Activated naive CD8-positive, alpha-beta T cell (primary cell): ENCODE measurements at regions not wholly inside any gene's neighbourhood (a gene's known extent, or its start where the extent isn't known, plus 50 kb on each side); places are given as distances from the start of the nearest gene placed in this dataset.
"Not testable (repeated sequence)": the region's sequence is repeated elsewhere in the genome, so short reads cannot be mapped to it uniquely, and the experiment has no call there.

ENCODE experiments used
- H3K27ac Mint-ChIP-seq: one replicate; pipeline ENCODE4 v1.8.0; 2021; ENCODE audit warnings: mixed read lengths
- H3K27me3 Mint-ChIP-seq: one replicate; pipeline ENCODE4 v1.8.0; 2021; ENCODE audit warnings: mixed read lengths
- H3K36me3 Mint-ChIP-seq: one replicate; pipeline ENCODE4 v1.8.0; 2021; ENCODE audit warnings: mixed read lengths
- H3K4me1 Mint-ChIP-seq: one replicate; pipeline ENCODE4 v1.8.0; 2021; ENCODE audit warnings: low read depth, mixed read lengths
- H3K4me3 Mint-ChIP-seq: one replicate; pipeline ENCODE4 v1.8.0; 2021; ENCODE audit warnings: mild to moderate bottlenecking, mixed read lengths
- H3K9me3 Mint-ChIP-seq: one replicate; pipeline ENCODE4 v1.8.0; 2021; ENCODE audit warnings: low read depth, mixed read lengths

DNA sequence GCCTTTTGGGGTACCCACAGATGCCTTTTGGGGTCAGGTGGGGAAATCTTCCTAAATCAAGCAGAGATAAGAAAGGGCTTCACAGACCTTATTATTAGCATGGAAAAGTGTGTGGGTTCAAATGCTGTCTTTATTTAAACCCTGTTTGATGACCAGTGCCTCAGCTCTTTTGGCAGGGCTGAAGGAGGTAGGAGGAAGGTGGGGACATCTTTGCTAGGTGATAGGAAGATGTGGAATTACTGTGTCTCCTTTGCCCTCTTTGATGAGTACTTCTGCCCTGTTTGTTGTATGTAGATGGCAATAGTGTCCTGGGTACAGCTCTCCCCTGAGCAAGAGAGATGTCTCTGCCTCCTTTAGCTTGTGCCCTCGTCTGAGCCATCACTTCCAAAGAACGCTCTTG, 333.3 kb upstream of the ROPN1 start:
- no peak overlapping the region for H3K27ac Mint-ChIP-seq
- peaks cover 5% of the 10 kb centered on the region for H3K9me3 Mint-ChIP-seq
- no peak overlapping the region for H3K4me3 Mint-ChIP-seq
- no peaks in the 10 kb centered on the region for H3K4me1 Mint-ChIP-seq
- H3K36me3 Mint-ChIP-seq = no peaks in the 10 kb centered on the region
- peaks cover 9% of the 10 kb centered on the region for H3K27me3 Mint-ChIP-seq

GRCh38 chr3:124329723-124330122, 337.8 kb upstream of the ROPN1 start:
- no peak overlapping the region for H3K27ac Mint-ChIP-seq
- H3K27me3 Mint-ChIP-seq = peaks cover 6% of the 10 kb centered on the region
- no peaks in the 10 kb centered on the region for H3K4me1 Mint-ChIP-seq
- H3K4me3 Mint-ChIP-seq = no peak overlapping the region
- H3K9me3 Mint-ChIP-seq = peaks cover 10% of the 10 kb centered on the region
- no peaks in the 10 kb centered on the region for H3K36me3 Mint-ChIP-seq

DNA sequence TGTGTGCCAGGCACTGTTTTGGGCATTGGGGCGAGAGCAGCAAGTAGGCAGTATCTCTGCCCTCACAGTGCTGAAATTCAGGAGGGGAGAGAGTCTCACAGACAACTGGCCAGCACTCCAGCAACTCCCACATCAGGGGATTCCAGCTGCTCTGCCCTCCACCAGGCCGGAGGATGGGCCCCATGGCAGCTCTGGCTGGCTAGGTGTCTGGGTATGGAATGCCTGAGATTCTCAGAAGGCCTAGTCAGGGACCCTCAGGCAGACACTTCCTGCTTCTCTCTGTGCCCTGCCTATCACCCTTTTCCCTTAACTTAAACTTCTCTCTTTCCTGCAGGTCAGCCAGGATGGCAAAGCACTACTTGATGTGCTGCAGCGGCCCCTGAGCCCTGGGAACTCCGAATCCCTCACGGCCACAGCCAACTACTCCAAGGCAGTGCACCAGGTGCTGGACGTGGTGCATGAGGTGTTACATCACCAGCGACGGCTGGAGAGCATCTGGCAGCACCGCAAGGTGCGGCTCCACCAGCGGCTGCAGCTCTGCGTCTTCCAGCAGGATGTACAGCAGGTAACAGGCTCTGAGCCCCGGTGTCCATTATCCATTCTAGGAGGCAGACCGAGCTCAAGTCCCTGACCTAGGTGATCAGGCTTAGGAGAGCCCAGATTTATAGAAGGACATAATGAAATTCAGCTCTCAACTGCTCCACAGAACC, 342.2 kb upstream of the ROPN1 start:
- Mint-ChIP-seq H3K27ac (no peak overlapping the region), H3K9me3 (peaks cover 5% of the 10 kb centered on the region), H3K4me3 (no peak overlapping the region), H3K4me1 (no peaks in the 10 kb centered on the region), H3K36me3 (no peaks in the 10 kb centered on the region), H3K27me3 (peaks cover 3% of the 10 kb centered on the region)

DNA sequence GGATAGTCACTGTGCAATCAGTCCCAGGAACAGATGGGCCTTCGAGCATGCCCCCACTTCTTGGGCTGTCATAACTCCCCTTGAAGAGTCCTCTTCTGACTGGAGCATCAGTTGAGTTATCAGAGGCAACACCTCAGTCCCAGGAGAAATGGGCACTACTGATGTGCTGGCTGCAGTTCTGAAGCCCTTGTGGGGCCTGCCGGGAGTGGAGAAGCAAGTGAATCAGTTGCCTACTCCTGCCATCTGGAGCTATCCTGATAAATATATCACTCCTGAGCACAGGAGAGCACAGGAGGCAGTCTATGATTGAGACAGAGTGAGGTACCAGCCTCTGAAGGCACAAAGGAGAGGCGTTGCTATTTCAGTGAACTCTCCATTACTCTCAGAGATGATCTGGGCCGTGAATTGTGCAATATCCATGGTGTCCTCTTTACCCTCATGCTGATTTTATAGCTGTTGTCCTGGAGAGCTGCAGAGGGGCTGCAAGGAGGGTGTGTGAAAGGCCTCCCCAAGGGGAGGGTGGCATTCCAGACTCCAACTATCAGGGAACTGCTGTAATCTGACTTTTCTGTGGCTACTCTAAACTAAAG, 344.2 kb upstream of the ROPN1 start:
- Mint-ChIP-seq H3K4me3 (no peak overlapping the region), H3K36me3 (no peaks in the 10 kb centered on the region), H3K9me3 (peaks cover 5% of the 10 kb centered on the region), H3K4me1 (no peaks in the 10 kb centered on the region), H3K27me3 (peaks cover 3% of the 10 kb centered on the region), H3K27ac (no peak overlapping the region)

DNA sequence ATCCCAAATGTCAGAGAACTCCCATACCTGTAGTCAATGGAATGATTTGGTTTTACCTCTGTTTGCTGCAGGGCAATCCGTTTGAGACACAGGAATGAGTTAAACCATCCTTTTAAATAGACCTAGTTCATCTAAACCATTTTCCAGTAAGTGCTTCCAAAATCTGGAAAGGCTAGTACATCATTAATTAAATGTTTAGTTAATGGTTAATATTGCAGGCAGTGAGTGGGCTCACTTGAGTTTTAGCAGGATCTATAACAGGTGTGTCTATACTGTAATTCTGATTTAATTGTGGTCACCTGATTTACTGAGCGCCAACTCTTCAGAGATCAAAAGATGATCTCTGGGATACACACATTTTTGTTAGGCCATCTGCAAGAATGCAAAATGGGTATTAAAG, 353.9 kb upstream of the ROPN1 start:
- peaks cover 3% of the 10 kb centered on the region for H3K27me3 Mint-ChIP-seq
- no peaks in the 10 kb centered on the region for H3K4me1 Mint-ChIP-seq
- peaks cover 4% of the 10 kb centered on the region for H3K9me3 Mint-ChIP-seq
- H3K36me3 Mint-ChIP-seq = no peaks in the 10 kb centered on the region
- no peak overlapping the region for H3K4me3 Mint-ChIP-seq
- no peak overlapping the region for H3K27ac Mint-ChIP-seq

DNA sequence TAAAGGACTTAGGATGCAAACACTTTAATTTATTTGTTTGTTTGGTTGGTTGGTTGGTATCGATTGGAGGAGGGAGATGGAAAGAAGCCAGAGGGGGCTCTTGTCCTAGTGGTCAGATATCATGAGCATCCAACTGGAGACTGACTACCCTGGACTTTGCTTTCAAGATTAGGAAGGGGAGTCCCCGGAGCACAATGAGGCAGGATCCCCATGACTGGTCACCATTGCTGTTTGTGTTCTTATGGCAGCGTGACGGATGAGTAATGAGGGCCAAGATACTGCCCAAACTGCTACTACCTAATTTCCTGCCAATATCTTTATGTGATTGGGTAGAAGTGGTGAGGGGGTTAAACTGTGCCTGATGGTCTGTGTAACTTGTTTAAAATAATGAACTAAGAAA, 354.6 kb upstream of the ROPN1 start:
- H3K27ac Mint-ChIP-seq = no peak overlapping the region
- H3K9me3 Mint-ChIP-seq = peaks cover 2% of the 10 kb centered on the region
- H3K36me3 Mint-ChIP-seq = no peaks in the 10 kb centered on the region
- H3K4me1 Mint-ChIP-seq = no peaks in the 10 kb centered on the region
- H3K27me3 Mint-ChIP-seq = peaks cover 5% of the 10 kb centered on the region
- H3K4me3 Mint-ChIP-seq = no peak overlapping the region

- peaks cover 3% of the 10 kb centered on the region for H3K27me3 Mint-ChIP-seq
- no peaks in the 10 kb centered on the region for H3K4me1 Mint-ChIP-seq
- no peak overlapping the region for H3K27ac Mint-ChIP-seq
- H3K36me3 Mint-ChIP-seq = no peaks in the 10 kb centered on the region
- no peak overlapping the region for H3K4me3 Mint-ChIP-seq
- H3K9me3 Mint-ChIP-seq = no peaks in the 10 kb centered on the region
Observed at GRCh38 chr3:124347418-124347817, 355.5 kb upstream of the ROPN1 start.

DNA sequence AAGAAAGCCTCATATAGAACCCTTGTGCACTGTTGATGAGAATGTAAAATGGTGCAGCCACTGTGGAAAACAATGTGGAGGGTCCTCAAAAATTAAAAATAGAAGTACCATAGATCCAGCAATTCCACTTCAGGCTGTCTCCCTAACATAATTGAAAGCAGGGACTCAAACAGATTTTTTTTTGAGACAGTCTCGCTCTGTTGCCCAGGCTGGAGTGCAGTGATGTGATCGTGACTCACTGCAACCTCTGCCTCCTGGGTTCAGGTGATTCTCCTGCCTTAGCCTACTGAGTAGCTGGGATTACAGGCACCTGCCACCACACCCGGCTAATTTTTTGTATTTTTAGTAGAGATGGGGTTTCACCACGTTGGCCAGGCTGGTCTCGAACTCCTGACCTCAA, 356.6 kb upstream of the ROPN1 start:
- H3K27ac Mint-ChIP-seq, H3K4me1 Mint-ChIP-seq, H3K27me3 Mint-ChIP-seq, H3K9me3 Mint-ChIP-seq, H3K36me3 Mint-ChIP-seq, H3K4me3 Mint-ChIP-seq: not testable (repeated sequence)

- H3K27ac Mint-ChIP-seq = no peak overlapping the region
- H3K36me3 Mint-ChIP-seq = no peaks in the 10 kb centered on the region
- H3K4me1 Mint-ChIP-seq = no peaks in the 10 kb centered on the region
- H3K9me3 Mint-ChIP-seq = no peaks in the 10 kb centered on the region
- no peak overlapping the region for H3K4me3 Mint-ChIP-seq
- H3K27me3 Mint-ChIP-seq = peaks cover 6% of the 10 kb centered on the region
Observed at GRCh38 chr3:124351430-124352148, 359.7 kb upstream of the ROPN1 start.

- Mint-ChIP-seq H3K27ac (no peak overlapping the region), H3K4me1 (no peaks in the 10 kb centered on the region), H3K4me3 (no peak overlapping the region), H3K9me3 (no peaks in the 10 kb centered on the region), H3K36me3 (no peaks in the 10 kb centered on the region), H3K27me3 (peaks cover 10% of the 10 kb centered on the region)
Observed at GRCh38 chr3:124352149-124352539, 360.2 kb upstream of the ROPN1 start.

GRCh38 chr3:124353691-124354090, 361.8 kb upstream of the ROPN1 start:
- H3K27me3 Mint-ChIP-seq = peaks cover 16% of the 10 kb centered on the region
- H3K4me3 Mint-ChIP-seq = no peak overlapping the region
- H3K9me3 Mint-ChIP-seq = no peaks in the 10 kb centered on the region
- H3K36me3 Mint-ChIP-seq = no peaks in the 10 kb centered on the region
- no peak overlapping the region for H3K27ac Mint-ChIP-seq
- H3K4me1 Mint-ChIP-seq = no peaks in the 10 kb centered on the region

DNA sequence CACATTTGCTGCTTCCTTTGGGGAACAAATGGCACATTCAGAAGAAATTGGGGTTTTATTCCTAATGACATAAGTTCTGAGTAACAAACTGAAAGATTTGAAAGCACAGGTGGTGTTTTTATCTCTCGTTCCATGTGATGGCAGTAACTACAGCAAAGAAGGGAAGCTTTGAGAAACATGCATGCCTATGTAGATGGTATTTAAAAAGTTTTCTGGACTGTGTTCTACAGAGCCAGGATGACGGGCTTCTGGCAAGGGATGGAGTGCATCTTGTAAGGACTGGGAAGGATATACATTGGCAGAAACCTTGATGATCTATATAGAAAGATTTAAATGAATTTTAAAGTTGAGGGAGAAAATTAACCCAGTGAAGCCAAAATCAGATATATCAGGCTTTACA, 362.2 kb upstream of the ROPN1 start:
- no peaks in the 10 kb centered on the region for H3K9me3 Mint-ChIP-seq
- no peak overlapping the region for H3K27ac Mint-ChIP-seq
- no peaks in the 10 kb centered on the region for H3K4me1 Mint-ChIP-seq
- H3K36me3 Mint-ChIP-seq = no peaks in the 10 kb centered on the region
- no peak overlapping the region for H3K4me3 Mint-ChIP-seq
- H3K27me3 Mint-ChIP-seq = peaks cover 19% of the 10 kb centered on the region

GRCh38 chr3:124358156-124358555, 366.2 kb upstream of the ROPN1 start:
- Mint-ChIP-seq H3K9me3 (no peaks in the 10 kb centered on the region), H3K36me3 (no peaks in the 10 kb centered on the region), H3K4me3 (no peak overlapping the region), H3K27me3 (peaks cover 19% of the 10 kb centered on the region), H3K27ac (no peak overlapping the region), H3K4me1 (no peaks in the 10 kb centered on the region)

GRCh38 chr3:124360155-124360554, 368.2 kb upstream of the ROPN1 start:
- Mint-ChIP-seq H3K4me3 (no peak overlapping the region), H3K9me3 (no peaks in the 10 kb centered on the region), H3K27ac (no peak overlapping the region), H3K4me1 (no peaks in the 10 kb centered on the region), H3K27me3 (peaks cover 17% of the 10 kb centered on the region), H3K36me3 (no peaks in the 10 kb centered on the region)

GRCh38 chr3:124360563-124360962, 368.6 kb upstream of the ROPN1 start:
- Mint-ChIP-seq H3K4me3 (no peak overlapping the region), H3K4me1 (no peaks in the 10 kb centered on the region), H3K27ac (no peak overlapping the region), H3K27me3 (peaks cover 17% of the 10 kb centered on the region), H3K9me3 (no peaks in the 10 kb centered on the region), H3K36me3 (no peaks in the 10 kb centered on the region)
